Kidney epithelial cell (primary cell): ENCODE measurements at regions not wholly inside any gene's neighbourhood (a gene's known extent, or its start where the extent isn't known, plus 50 kb on each side); places are given as distances from the start of the nearest gene placed in this dataset.

ENCODE experiments used
- DNase-seq: peaks from one replicate; pipeline ENCODE4 v3.0.0-alpha.2; 2010; ENCODE audit warnings: low read depth
- H3K27me3 ChIP-seq: 2 replicates; pipeline ENCODE4 v1.6.0; 2011; ENCODE audit warnings: low read length; ENCODE audit not compliant: control insufficient read depth, insufficient read depth
- H3K36me3 ChIP-seq: 2 replicates; pipeline ENCODE4 v1.5.1; 2011; ENCODE audit warnings: low read length; ENCODE audit not compliant: control insufficient read depth, insufficient read depth
- H3K4me3 ChIP-seq: 2 replicates; pipeline ENCODE4 v1.5.1; 2011; ENCODE audit warnings: low read depth, mild to moderate bottlenecking, control low read depth, low read length
- TF ChIP-seq, protein P1 (sequence below): IDR thresholded peaks from 2 replicates; pipeline ENCODE4 v1.5.1; 2011; ENCODE audit warnings: mild to moderate bottlenecking, moderate library complexity, low read length, control low read depth, inconsistent platforms; ENCODE audit not compliant: insufficient read depth, poor library complexity, severe bottlenecking

DNA sequence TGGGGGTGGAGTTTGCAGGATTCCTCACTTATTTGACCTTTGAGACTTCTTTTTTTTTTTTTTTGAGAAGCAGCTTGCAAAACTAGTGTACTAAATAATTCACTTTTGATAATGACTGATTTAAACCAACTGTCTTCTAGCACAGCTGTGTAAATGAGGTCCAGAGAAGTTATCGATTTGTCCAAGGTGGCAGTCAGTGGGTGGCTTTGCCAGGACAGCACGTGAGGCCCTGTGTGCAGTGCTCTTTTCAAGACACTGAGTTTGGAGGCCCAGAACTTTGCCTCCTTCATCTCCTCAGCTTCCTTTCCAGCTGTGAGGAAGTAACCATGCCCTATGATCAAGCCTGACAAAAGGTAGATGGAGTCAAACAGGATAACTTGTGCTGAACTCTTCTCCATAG is 92.9 kb upstream of the LCLAT1 start:
- TF ChIP-seq, protein P1, sequence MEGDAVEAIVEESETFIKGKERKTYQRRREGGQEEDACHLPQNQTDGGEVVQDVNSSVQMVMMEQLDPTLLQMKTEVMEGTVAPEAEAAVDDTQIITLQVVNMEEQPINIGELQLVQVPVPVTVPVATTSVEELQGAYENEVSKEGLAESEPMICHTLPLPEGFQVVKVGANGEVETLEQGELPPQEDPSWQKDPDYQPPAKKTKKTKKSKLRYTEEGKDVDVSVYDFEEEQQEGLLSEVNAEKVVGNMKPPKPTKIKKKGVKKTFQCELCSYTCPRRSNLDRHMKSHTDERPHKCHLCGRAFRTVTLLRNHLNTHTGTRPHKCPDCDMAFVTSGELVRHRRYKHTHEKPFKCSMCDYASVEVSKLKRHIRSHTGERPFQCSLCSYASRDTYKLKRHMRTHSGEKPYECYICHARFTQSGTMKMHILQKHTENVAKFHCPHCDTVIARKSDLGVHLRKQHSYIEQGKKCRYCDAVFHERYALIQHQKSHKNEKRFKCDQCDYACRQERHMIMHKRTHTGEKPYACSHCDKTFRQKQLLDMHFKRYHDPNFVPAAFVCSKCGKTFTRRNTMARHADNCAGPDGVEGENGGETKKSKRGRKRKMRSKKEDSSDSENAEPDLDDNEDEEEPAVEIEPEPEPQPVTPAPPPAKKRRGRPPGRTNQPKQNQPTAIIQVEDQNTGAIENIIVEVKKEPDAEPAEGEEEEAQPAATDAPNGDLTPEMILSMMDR = no peak
- Histone ChIP-seq H3K4me3 (no peak overlapping the region), H3K36me3 (no peaks in the 10 kb centered on the region), H3K27me3 (no peaks in the 10 kb centered on the region)
- no peak for DNase-seq

DNA sequence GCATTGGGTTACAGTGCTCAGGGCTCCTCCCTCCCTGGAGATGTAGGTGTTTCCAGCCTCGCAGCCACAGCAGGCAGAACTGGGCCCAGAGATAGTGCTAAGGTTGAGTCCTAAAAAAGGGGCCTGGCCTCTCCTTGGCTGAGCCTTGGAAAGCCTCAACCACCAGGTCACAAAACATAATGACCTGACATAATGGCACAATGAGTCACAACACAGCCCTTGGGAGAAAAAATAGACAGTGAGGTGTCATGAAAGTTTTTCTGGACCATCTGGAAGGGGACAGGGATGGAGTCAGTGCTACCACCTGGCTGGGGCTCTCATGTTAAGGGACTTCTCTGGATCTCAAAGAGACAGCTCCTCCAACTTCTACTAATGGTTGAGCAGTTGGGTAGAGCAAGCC is 92.4 kb upstream of the LCLAT1 start:
- Histone ChIP-seq H3K27me3 (no peaks in the 10 kb centered on the region), H3K36me3 (no peaks in the 10 kb centered on the region), H3K4me3 (no peak overlapping the region)
- DNase-seq = no peak
- TF ChIP-seq, protein P1 = no peak

DNA sequence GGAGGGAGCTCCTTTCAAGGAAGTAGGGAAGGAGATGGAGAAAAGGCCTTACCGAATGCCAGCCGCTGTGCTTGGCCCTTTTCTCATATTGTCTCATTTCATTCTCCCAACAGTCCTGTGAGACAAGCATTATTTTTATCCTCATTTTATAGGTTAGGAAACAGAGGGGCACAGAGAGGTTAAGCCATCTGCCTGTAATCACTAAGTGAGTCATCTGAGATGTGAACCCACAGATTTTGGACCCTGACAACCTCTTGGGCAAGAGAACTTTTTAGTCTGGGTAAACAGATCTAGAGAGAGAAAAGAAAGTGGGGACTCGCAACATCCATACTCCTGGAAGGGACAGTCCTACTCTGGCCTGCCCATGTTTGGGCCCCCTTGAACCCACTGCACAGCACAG is 91.7 kb upstream of the LCLAT1 start:
- DNase-seq = no peak
- TF ChIP-seq, protein P1 = no peak
- Histone ChIP-seq H3K4me3 (no peak overlapping the region), H3K36me3 (no peaks in the 10 kb centered on the region), H3K27me3 (no peaks in the 10 kb centered on the region)

DNA sequence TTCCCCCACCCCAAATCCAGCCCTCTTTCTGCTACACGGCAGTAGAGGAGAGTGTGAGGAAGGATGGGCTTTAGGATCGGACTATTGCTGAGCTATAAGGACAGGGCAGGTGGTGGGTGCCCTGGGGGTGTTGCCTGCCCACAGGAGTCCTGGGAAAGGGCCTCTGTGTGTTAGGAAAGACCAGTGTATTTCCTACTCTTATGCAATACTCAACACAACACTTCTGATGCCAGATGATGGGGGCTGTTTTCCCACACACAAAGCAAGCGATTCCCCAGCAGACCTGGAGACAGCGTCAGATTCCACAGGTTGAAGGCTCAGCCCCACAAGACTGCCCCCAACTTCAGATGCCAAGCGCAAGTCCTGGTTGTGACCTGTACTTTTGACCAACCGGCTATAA is 91.0 kb upstream of the LCLAT1 start:
- Histone ChIP-seq H3K27me3 (no peaks in the 10 kb centered on the region), H3K36me3 (no peaks in the 10 kb centered on the region)

DNA sequence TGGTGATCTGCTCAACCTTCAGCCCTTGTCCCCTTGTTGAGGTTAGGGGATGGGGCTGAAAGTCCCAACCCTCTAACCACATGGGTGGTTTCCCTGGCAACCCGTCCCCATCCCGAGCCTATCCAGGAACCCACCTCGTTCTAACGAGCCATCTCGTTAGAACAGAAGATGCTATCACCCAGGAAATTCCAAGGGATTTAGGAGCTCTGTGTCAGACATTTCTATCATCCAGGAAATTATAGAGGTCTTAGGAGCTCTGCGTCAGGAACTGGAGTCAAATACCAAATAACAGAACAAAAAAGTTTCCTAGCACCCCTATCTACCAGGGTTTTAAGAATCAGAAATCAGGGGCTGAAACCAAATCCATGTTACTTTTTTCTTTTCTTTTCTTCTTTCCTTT is 90.3 kb upstream of the LCLAT1 start:
- H3K27me3 ChIP-seq = no peaks in the 10 kb centered on the region
- H3K36me3 ChIP-seq = no peaks in the 10 kb centered on the region
- TF ChIP-seq, protein P1 = no peak
- H3K4me3 ChIP-seq = no peak overlapping the region
- no peak for DNase-seq

More for the DNA sequence above, 91.0 kb upstream of the LCLAT1 start:
- no peak for DNase-seq
- no peak overlapping the region for H3K4me3 ChIP-seq
- TF ChIP-seq, protein P1 = no peak

DNA sequence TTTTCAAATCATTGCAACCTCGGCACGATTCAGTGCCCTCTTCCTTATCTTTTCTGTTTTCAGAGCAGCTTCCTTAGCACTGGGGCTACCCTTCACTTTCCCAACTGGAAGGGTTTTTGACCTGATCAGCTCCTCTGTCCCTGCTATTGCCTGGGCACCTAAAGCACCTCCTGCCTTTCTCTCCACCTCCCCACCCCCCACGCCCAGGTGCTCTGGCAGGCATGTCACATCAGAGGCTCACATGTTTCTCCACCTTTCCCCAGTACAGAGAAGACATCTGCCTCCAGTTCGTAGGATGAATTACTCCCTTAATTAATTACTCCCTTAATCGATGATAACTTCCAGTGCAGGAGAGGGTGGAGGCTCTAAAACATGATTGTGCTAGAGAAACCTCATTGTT is 88.7 kb upstream of the LCLAT1 start:
- DNase-seq = no peak
- Histone ChIP-seq H3K27me3 (no peaks in the 10 kb centered on the region), H3K36me3 (no peaks in the 10 kb centered on the region), H3K4me3 (no peak overlapping the region)
- TF ChIP-seq, protein P1 = no peak
